GM13977 (cell line): ENCODE measurements at regions not wholly inside any gene's neighbourhood (a gene's known extent, or its start where the extent isn't known, plus 50 kb on each side); places are given as distances from the start of the nearest gene placed in this dataset.

Experiments
- DNase-seq: peaks from one replicate; pipeline ENCODE4 v3.0.0; 2012; ENCODE audit warnings: low spot score
- CTCF ChIP-seq: IDR thresholded peaks from 2 replicates; pipeline ENCODE4 v1.5.1; 2012; ENCODE audit warnings: mild to moderate bottlenecking, control low read depth; ENCODE audit not compliant: insufficient read depth; ENCODE audit errors: extremely low read depth, missing control alignments
- in situ Hi-C: fragments of 300-500 bp; cut with MboI; formaldehyde crosslinking; loops from one replicate; pipeline ENCODE4 v1.12.0; 2022; ENCODE audit warnings: low sequenced_read_pairs, low pct_unique_long_range_greater_than_20kb, mixed read lengths, inconsistent platforms; ENCODE audit not compliant: unreplicated experiment

GRCh38 chr6:156163311-156163710, 613.9 kb upstream of the ARID1B start:
- no peak for DNase-seq
- in situ Hi-C loops, result no loop called here
- no peak for TF ChIP-seq CTCF

- no peak for DNase-seq
- in situ Hi-C loops, result no loop called here
- TF ChIP-seq CTCF, result no peak
These were observed 615.7 kb upstream of the ARID1B start for GRCh38 chr6:156161471-156161870.

DNA sequence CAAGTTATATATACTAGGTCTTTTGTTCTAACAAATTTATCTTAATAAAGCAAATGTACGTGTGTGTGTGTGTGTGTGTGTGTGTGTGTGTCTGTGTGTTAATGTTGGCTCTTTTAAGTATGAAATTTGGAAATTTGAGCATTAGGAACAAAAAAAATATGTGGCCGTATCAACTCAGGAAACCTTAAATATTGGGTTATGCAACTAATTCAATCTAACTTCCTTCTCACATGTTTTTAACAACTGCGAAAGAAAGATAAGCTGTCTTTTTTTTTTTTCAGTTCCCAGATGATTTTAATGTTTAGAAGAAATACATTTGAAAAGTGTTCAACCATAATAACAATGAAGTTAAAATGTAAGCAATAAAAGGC, 616.4 kb upstream of the ARID1B start:
- DNase-seq, result no peak
- TF ChIP-seq CTCF, result no peak
- in situ Hi-C loops, result no loop called here

DNA sequence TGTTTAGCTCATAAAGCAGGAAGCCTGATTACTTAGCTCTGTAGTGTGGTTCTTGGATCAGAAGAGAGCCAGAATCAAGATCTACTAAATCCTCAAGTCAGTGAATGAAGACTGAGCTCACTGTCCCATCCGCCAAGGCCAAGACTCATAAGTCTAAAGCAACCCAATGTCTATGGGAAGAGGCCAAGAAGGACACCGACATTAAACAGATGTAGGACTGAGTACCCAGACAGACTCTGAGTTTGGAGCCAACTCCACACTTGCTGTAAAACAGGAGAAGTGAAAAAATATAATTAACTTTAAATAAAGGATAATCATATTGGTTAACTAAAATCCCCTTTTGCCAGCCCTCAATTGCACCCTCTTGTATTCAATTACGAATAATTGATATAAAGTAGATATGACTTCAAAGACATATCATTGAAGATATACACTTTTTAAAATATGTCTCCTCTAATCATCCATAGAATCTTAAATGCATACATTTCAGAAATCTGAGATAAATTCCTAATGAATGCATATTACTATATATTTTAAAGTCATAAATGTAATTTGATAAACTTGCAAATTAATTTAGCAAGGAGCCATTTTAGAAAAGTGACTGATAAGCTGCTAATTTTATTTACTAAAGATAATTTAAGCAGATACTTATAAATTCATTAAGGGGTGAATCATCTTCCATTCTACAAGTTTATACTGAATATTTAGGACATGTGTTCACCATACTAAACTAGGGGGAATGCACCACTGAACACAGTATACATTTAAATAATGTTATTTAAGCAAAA, 617.0 kb upstream of the ARID1B start:
- TF ChIP-seq CTCF, result no peak
- DNase-seq, result no peak
- in situ Hi-C loops, result no loop called here

- no peak for TF ChIP-seq CTCF
- in situ Hi-C loops, result no loop called here
- DNase-seq, result no peak
These were observed 622.3 kb upstream of the ARID1B start for GRCh38 chr6:156154896-156155295.

GRCh38 chr6:156150391-156150790, 626.8 kb upstream of the ARID1B start:
- TF ChIP-seq CTCF, result no peak
- no peak for DNase-seq
- in situ Hi-C loops, result no loop called here
